ENCODE measurements at regions not wholly inside any gene's neighbourhood (a gene's known extent, or its start where the extent isn't known, plus 50 kb on each side); places are given as distances from the start of the nearest gene placed in this dataset.

GRCh38 chr7:46871516-46871915 lies 710.4 kb downstream of the TNS3 start:
- DNase-seq (ENCODE audit: low read depth), result no peak

GRCh38 chr7:46864716-46865115 lies 717.2 kb downstream of the TNS3 start:
- no peak for DNase-seq (ENCODE audit: low read depth)

- peak; percentile 35 for DNase-seq (ENCODE audit: low read depth)
Measured at GRCh38 chr7:46859963-46860475, 721.9 kb downstream of the TNS3 start.

- no peak for DNase-seq (ENCODE audit: low read depth)
Measured at GRCh38 chr7:46855851-46856250, 726.1 kb downstream of the TNS3 start.

GRCh38 chr7:46854958-46855473 lies 726.9 kb downstream of the TNS3 start:
- peak; percentile 21 for DNase-seq (ENCODE audit: low read depth)

- DNase-seq (ENCODE audit: low read depth), result no peak
Measured at GRCh38 chr7:46853451-46853850, 728.5 kb downstream of the TNS3 start.

- DNase-seq (ENCODE audit: low read depth), result no peak
Measured at GRCh38 chr7:46852795-46853194, 729.1 kb downstream of the TNS3 start.

- no peak for DNase-seq (ENCODE audit: low read depth)
Measured at GRCh38 chr7:46850563-46851330, 731.2 kb downstream of the TNS3 start.

GRCh38 chr7:46848944-46849343 lies 733.0 kb downstream of the TNS3 start:
- no peak for DNase-seq (ENCODE audit: low read depth)

GRCh38 chr7:46848311-46848710 lies 733.6 kb downstream of the TNS3 start:
- no peak for DNase-seq (ENCODE audit: low read depth)

GRCh38 chr7:46847126-46847525 lies 734.8 kb downstream of the TNS3 start:
- DNase-seq (ENCODE audit: low read depth), result no peak

GRCh38 chr7:46844486-46844885 lies 737.4 kb downstream of the TNS3 start:
- DNase-seq (ENCODE audit: low read depth), result no peak

GRCh38 chr7:46841248-46841647 lies 740.7 kb downstream of the TNS3 start:
- no peak for DNase-seq (ENCODE audit: low read depth)

- no peak for DNase-seq (ENCODE audit: low read depth)
Measured at GRCh38 chr7:46839651-46840050, 742.3 kb downstream of the TNS3 start.

- no peak for DNase-seq (ENCODE audit: low read depth)
Measured at GRCh38 chr7:46838463-46838862, 743.4 kb downstream of the TNS3 start.

GRCh38 chr7:46835556-46835955 lies 746.4 kb downstream of the TNS3 start:
- no peak for DNase-seq (ENCODE audit: low read depth)

- no peak for DNase-seq (ENCODE audit: low read depth)
Measured at GRCh38 chr7:46834921-46835320, 747.0 kb downstream of the TNS3 start.

GRCh38 chr7:46833197-46833596 lies 748.7 kb downstream of the TNS3 start:
- no peak for DNase-seq (ENCODE audit: low read depth)

- DNase-seq (ENCODE audit: low read depth), result no peak
Measured at GRCh38 chr7:46832136-46832535, 749.8 kb downstream of the TNS3 start.

- DNase-seq (ENCODE audit: low read depth), result no peak
Measured at GRCh38 chr7:46819819-46820218, 762.1 kb downstream of the TNS3 start.

GRCh38 chr7:46814516-46815250 lies 767.2 kb downstream of the TNS3 start:
- no peak for DNase-seq (ENCODE audit: low read depth)

- DNase-seq (ENCODE audit: low read depth), result no peak
Measured at GRCh38 chr7:46812101-46812675, 769.7 kb downstream of the TNS3 start.

- peak; percentile 91 for DNase-seq (ENCODE audit: low read depth)
Measured at GRCh38 chr7:46811529-46811928, 770.4 kb downstream of the TNS3 start.

All from fibroblast of the conjunctiva (primary cell).